GM12878 (cell line): ENCODE measurements at regions not wholly inside any gene's neighbourhood (a gene's known extent, or its start where the extent isn't known, plus 50 kb on each side); places are given as distances from the start of the nearest gene placed in this dataset.

Experiments
- CEBPB ChIP-seq, 2 experiments: fragments of 150-350 bp in 1 of 2; IDR thresholded peaks; 2 replicates each; pipeline ENCODE4 v1.6.1; 2012 to 2014; ENCODE audit warnings: low read depth in 2 of 2, low read length in 2 of 2, borderline replicate concordance in 1 of 2, inconsistent platforms in 1 of 2
- CREB1 ChIP-seq: IDR thresholded peaks from 2 replicates; pipeline ENCODE4 v1.6.1; 2012; ENCODE audit warnings: low read depth, mild to moderate bottlenecking, inconsistent platforms
- CTCF ChIP-seq, 3 experiments: IDR thresholded peaks in 2 of 3; conservative IDR thresholded peaks in 1 of 3; 2 replicates each; pipeline ENCODE4 v1.5.1; 2011; ENCODE audit warnings: low read depth in 3 of 3, low read length in 3 of 3, mild to moderate bottlenecking in 3 of 3, control low read depth in 2 of 3, moderate library complexity in 2 of 3, inconsistent platforms in 1 of 3, mixed read lengths in 1 of 3; ENCODE audit not compliant: control insufficient read depth in 2 of 3, insufficient read depth in 1 of 3; ENCODE audit errors: extremely low read depth in 1 of 3
- ELK1 ChIP-seq: IDR thresholded peaks from 2 replicates; pipeline ENCODE4 v1.6.1; 2012; ENCODE audit warnings: low read depth, low read length, improper control_type of control experiment
- MAX ChIP-seq: IDR thresholded peaks from 2 replicates; pipeline ENCODE4 v1.6.1; 2012; ENCODE audit warnings: low read depth, low read length, improper control_type of control experiment
- MYC ChIP-seq: IDR thresholded peaks from 2 replicates; pipeline ENCODE4 v1.6.1; 2011; ENCODE audit warnings: mild to moderate bottlenecking, low read length, moderate library complexity, inconsistent platforms; ENCODE audit not compliant: insufficient read depth, insufficient replicate concordance, insufficient read length, severe bottlenecking
- PBX3 ChIP-seq: IDR thresholded peaks from 2 replicates; pipeline ENCODE4 v1.6.1; 2011; ENCODE audit warnings: mild to moderate bottlenecking, low read depth, low read length, moderate library complexity; ENCODE audit not compliant: insufficient replicate concordance
- POLR2A ChIP-seq: IDR thresholded peaks from 2 replicates; pipeline ENCODE4 v1.6.1; 2011; ENCODE audit warnings: low read depth, mild to moderate bottlenecking, low read length
- REST ChIP-seq: IDR thresholded peaks from 2 replicates; pipeline ENCODE4 v1.6.1; 2012; ENCODE audit warnings: mild to moderate bottlenecking, low read depth, low read length
- SMARCA5 ChIP-seq: fragments of 450-650 bp; IDR thresholded peaks from 2 replicates; pipeline ENCODE4 v1.6.1; 2017; ENCODE audit warnings: mild to moderate bottlenecking
- SMC3 ChIP-seq: IDR thresholded peaks from 2 replicates; pipeline ENCODE4 v1.6.1; 2011; ENCODE audit warnings: low read length, improper control_type of control experiment, borderline replicate concordance
- SREBF1 ChIP-seq: IDR thresholded peaks from 2 replicates; pipeline ENCODE4 v1.6.1; 2012; ENCODE audit warnings: mild to moderate bottlenecking, low read length
- SRF ChIP-seq, 2 experiments: IDR thresholded peaks; 2 replicates each; pipeline ENCODE4 v1.6.1; 2011; ENCODE audit warnings: low read depth in 2 of 2, low read length in 2 of 2, mild to moderate bottlenecking in 1 of 2, moderate library complexity in 1 of 2
- ZNF274 ChIP-seq: IDR thresholded peaks from one replicate; pipeline ENCODE4 v1.8.0; 2011; ENCODE audit not compliant: insufficient read length, insufficient read depth

GRCh38 chr2:208798698-208799097 lies 392.1 kb downstream of the PTH2R start:
- TF ChIP-seq ELK1 (no peak), SMC3 (no peak), CREB1 (no peak), PBX3 (no peak), CTCF (IDR thresholded peaks at IDR 0.05 in 2 of 3, conservative IDR thresholded peaks at IDR 0.05 in 1 of 3; ENCODE audit: control insufficient read depth in 2 of 3, extremely low read depth in 1 of 3, insufficient read depth in 1 of 3, low read depth in 3 of 3, low read length in 3 of 3) (no peak), MAX (no peak), POLR2A (no peak), REST (no peak), SRF (IDR thresholded peaks at IDR 0.05; ENCODE audit: low read depth in 2 of 2, low read length in 2 of 2) (no peak), SMARCA5 (no peak), ZNF274 (no peak), MYC (no peak), SREBF1 (no peak), CEBPB (IDR thresholded peaks at IDR 0.05; ENCODE audit: borderline replicate concordance in 1 of 2, low read depth in 2 of 2, low read length in 2 of 2) (no peak)
